HG03571 (cell line): ENCODE measurements at regions not wholly inside any gene's neighbourhood (a gene's known extent, or its start where the extent isn't known, plus 50 kb on each side); places are given as distances from the start of the nearest gene placed in this dataset.
A peak's percentile ranks its signal among the peaks of the same experiment; 100 is the strongest.

Experiments
- ATAC-seq: cut with Tn5 transposase; IDR thresholded peaks from one replicate; pipeline ENCODE4 v1.9.1; 2021; ENCODE audit not compliant: unreplicated experiment

DNA sequence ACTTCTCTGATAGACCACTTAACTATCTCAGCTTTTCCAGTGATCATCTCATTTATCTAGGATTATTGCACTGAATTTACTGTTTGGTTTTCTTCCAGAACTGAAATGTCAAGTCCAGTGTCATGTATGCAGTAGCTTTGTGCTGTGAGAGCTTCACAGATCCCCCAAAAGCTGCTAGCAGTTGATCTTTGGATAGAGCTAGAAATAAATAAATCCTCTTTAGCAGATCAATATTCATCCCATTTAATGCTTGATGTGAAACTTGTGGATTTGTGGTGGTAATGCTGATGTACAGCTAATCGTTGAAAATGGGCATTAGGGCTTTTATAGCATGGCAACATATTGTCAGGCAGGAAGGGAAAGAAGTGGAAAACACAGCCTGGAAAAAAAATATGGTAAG lies 509.6 kb upstream of the FAM241A start:
- no peak for ATAC-seq

DNA sequence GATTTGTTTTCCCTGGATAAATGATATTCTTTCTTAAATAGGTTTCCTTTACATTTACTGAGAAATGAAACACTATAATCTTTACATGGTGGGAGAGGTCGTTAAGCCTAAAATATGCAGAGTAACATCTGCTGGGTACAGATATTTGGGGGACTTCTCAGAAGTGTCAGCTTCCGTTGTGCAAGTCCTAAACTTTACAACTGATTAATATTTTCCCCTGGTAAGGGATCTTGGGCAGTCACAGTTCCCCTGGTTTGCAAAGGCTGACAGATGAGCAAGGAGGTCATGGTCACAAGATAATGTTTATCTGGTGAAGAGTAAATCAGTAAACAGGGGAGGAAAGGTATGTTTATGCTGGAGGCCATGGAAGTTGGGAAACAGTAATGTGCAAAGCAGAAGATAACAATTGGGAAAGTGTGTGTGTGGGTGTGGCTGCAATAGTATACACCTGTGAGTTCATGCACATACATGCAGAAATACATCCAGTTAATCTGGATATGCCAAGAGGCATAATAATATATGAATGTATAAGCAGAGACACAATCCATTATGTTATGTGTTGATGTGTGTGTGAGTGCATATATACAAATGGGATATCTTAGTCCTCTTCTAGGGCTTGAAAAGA lies 508.2 kb upstream of the FAM241A start:
- ATAC-seq = no peak

DNA sequence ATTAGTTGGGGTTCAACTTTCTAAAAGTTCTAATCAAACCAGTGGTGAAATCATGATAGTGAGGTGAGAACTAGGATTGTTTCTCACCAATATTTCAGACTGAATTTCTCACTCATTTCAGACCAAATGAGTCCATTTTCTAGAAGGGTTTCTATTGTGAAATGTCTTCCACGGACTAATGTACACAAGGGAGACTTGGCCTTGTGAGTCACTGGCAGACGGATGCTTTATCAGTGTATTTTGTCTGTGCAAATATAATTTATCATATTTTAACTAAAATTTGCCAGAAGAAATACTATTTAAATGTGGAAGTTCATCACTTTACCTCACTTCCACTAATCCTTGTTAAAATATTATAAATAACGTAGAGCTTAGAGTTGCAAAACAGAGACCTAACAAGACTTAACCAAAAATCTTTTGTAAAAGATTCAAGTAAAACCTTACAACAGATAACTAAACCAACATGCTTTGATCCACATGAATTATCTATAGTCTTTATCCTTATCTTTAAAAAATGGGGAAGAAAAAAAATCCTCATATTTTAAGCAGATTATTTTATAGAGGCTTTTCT lies 506.0 kb upstream of the FAM241A start:
- ATAC-seq = no peak

DNA sequence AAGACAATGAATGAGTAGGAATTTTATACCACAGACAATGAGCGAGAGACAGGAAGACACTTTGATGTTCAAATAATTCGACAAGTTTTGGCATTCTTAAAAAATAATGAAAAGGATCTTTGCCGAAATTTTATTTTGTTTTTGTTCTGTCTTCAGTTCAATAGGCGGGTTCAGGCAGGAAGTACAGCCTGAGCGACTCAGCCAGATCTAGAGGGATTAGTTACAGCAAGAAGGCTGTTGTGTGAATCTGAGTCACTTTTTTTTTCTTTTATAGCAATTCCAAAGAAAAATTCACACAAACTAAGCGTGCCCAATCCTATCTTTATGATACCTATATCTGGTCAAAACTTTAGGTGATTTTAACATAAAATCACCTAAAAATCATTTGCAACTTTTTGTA lies 505.4 kb upstream of the FAM241A start:
- no peak for ATAC-seq

DNA sequence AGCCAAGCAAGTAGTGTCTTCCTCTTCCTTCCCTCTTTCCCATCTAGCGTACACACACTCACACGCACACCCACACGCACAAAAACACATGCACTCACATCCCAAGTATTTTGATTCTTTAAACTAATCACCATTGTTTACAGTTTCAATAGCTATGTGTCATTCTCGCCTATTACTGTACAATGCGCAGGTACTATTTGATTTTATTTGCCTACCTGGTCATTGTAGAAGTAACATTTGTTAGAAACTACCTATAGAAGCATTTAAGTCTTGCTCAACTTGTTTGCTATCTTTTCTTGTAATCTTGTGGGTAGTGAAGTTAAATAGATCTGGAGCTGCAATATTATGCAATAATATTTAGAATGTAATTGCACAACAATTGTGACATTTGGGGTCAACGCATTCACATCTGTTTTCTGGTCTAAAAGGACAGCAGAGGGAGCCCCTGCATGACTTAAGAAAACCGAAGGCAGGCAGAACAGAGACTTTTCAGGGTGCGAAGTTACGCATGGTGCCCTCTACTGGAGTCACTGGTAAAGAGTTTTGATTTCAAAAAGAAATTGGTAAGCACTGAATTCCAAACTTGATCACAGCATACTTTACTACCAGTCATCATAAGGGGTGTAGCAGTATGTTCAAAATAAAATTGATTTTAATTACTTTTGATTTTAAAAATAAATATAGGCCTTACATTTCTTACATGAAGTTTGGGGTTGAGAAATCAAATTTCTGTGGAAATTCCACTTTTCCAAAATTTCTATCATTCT lies 503.3 kb upstream of the FAM241A start:
- ATAC-seq = peak; percentile 99

DNA sequence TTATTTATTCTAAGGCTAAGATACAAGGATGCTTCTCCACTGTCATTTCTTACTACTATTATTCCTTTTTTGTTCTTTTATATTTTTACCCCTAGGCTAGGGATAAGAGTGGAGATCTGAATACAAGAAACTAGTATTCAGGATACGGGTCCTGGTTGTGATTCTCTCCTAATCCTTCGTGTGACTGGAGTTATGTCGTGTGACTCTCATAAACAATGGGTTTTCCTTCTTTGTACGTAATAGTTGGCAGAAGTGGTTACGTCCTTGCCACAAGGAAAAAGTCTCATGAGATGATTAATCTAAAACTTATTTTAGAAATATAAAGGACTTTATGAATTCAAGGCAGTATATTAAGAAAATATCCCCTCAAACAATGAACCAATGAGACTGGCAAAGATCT lies 497.2 kb upstream of the FAM241A start:
- no peak for ATAC-seq

DNA sequence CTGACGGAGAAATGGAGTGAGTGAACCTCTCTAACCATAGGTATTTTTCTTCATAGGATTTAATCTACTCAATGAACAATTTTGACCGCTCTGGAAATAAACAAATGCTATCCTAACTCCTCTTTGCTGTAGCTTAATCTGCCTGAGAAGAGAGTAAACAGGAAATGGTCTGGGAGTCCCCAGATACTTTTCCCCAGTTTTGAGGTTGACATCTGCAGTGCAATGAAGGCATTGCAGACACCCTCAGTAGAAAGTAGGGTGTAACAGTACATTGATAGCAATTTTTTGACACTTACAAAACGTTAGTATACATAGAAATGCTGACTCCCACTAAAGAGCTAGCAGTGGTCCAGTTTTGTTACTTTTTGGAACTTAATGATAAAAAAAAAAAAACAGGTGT lies 495.9 kb upstream of the FAM241A start:
- ATAC-seq = no peak

DNA sequence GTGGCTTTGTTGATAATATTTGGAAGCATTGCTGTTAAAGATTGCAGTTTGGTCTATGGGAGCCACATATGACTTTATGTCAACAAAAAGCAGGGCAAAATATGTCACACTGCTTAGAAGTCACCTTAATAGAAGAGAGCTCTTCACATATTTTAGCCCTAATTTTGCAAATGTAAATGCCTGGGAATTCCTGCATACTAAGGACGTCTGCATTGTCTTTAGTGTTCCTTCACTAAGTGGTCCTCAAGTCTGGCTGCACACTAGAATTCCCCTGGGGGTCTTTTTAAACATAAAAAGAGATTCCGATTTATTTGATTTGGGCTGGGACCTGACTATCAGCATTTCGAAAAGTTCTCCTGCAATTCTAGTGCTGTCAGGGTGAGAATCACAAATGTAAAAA lies 495.1 kb upstream of the FAM241A start:
- no peak for ATAC-seq

DNA sequence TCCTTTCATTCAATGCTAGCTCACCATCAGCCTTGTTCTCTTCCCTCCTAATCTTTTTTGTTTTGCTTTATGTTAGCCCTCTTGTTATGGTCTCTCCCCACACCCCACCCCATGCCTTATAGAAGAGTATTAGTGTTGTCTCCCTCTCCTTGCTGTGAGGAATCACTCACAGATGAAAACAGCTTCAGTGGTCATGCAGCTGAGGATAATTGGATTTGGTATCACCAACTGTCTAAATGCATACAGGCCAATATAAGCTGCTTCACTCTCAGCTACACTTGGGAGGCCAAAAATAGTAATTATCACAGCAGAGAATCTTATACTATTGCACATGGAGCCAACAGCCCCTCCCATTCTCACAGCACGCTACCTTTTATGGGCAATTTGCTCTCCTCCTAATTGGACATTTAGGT lies 494.6 kb upstream of the FAM241A start:
- no peak for ATAC-seq

DNA sequence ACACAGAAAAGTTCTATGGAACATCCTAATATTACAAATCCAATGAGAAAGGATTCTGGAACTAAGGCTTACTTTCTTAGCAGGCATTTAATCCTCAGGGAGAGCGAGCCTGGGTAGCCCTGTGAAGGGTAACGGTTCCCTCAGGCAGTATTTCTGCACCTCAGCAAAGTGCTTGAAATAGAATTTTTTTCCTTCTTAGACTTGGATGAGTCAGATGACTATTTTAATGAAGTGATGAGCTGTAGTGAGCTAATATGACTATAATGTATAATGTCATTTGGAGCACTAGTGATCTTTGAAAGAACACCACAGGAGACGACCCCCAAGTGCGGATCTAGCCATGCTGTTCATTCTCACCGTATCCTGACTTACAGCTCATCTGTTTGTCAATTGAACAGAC lies 493.0 kb upstream of the FAM241A start:
- ATAC-seq = no peak

DNA sequence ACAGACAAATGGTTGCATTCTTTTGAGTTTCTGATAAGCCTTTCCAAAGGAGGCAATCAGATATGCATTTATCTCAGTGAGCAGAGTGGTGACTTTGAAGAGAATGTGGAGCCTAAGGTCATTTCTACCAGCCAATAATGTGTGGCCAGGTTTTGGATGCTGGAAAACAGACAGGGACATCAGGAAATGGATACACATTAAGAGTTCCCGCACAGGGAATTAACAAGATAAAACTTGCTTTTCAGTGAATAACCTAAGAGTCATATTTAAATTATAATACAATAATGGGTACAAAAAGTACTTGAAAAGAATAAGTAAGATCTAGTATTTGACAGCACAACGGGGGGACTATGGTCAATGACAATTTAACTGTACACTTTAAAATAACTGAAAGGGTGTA lies 492.3 kb upstream of the FAM241A start:
- no peak for ATAC-seq

DNA sequence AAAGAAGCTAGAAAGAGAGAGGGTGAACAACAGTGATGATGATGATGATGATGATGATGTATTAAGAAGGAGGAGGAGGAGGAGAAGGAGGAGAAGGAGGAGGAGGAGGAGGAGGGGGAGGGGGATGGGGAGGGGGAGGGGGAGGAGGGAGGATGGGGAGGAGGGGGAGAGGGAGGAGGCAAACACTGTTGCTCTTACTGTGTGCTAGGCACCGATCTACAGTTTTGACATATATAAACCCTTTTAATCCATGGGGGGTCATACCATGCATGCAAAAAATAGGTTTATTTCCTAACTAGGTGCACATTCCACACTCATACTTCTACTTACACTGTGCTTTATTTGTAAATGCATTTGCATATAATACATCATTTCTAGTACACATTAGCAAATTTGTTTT lies 482.8 kb upstream of the FAM241A start:
- no peak for ATAC-seq

DNA sequence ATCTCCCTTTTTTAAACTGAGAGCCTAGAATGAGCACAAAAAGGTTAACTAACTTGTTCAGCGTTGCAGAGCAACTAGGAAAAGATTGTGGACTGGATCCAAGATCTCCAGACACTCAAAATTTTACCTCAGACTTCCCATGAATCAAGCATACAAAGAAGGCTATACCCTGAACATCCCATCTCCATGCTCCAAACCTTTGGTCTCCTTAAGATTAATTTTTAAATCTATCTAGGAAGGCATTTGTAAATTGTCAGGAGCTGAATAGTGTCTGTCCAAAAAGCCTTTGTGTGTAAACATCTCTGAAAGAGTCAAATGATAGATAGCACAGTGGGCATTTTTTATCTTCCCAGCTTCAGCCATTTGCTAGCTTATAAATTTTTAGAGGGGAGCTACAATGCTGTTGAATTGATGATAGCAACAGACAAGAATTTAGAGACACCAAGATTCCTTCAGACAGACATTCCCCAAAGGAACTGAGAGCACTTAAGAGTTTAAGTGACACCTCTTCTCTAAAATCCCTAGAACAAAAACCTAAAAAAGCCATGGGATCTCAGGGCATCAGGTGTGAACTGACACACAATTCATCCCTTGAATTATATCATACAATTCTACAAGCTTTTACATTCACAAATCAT lies 480.8 kb upstream of the FAM241A start:
- no peak for ATAC-seq

DNA sequence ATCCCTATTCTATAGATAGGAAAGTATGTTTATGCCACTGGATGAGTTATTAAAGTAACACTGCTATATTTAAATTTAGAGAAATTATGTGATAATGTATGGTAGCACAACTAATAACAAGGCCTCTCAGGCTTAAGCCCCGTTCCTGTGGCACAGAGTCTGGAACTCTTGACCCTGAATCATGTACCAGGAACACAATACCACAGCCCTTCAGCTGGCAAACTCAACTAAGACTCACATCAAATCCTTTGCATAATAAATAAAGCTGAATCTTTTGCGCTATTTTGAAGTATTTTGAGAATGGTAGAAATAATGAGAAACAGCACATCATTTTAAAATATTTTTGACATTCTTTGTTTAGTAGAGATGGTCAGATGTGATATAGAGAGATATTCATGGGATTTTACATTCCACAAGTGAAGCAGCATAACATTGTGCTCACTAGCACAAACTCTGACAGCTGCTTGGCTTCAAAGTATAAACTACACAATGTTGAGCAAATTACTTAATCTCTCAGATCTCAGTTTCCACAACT lies 478.4 kb upstream of the FAM241A start:
- ATAC-seq = no peak

DNA sequence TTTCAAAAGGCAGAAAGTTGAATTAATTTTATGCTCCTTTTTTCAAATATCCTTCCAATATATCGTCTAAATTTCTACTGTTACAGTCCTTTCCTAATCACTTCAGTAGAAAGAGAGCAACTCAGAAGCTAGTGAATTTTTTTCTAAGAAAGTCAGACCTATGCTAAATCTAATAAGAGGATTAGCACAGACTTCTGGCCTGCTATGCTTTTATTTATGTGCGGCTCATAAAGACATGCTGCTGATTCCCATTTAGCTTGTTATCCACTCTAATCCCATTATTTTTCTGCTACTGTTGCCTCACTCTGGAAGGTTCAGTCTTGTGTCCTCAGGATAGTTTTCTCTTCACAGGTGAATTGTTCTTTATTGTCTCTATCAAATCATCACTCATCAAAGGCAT lies 473.5 kb upstream of the FAM241A start:
- no peak for ATAC-seq

DNA sequence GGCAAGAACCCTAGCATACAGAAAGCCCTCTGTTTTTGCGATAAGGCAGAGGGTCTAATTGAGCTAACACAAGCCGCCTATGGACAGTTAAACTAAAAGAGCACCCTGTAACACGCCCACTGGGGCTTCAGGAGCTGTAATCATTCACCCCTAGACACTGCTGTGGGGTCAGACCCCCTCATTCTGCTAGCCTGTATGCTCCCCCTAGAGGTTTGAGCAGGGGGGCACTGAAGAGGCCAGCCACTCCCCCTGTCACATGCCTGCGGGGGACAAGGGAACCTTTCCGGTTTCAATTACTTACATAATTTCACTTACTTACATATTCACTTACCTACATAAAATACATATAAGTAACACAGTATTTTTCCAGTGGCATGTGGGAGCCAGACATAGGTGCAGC lies 469.5 kb upstream of the FAM241A start:
- no peak for ATAC-seq

DNA sequence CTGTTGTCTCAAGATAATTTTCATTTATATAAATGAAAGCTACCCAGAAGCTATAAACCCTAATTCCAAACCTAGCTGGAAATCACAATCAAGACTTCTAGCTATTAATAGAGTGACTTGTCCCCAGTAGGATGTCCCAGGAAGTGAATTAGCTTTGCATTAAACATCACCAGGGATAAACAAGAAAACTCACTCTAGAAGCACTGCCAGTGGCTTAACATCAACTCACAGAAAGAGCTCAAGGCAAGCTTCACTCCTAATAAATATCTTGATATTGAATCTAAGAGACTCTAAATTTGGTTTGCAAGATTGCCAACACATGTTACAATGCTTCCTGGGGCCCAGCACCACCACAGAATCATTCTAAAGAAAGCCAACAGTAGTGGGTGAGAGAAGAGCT lies 468.7 kb upstream of the FAM241A start:
- no peak for ATAC-seq

DNA sequence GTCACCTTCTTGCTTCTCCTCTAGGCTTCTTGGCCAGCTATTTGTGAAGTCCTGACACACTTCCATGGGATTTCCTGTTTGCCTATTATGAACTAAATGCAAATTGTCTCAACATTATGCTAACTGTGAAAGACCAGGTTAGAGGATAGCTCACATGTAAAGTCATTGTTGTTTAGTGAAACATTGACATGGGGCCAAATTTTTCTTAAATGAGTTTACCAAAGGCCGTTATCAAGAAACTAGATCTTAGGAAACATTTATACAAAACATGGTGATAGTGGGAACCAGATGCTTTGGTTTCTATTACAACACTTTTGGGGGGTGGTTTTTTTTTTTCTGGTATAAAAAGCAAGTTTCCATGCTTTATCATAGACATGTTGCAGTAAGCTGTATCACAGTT lies 466.8 kb upstream of the FAM241A start:
- no peak for ATAC-seq

DNA sequence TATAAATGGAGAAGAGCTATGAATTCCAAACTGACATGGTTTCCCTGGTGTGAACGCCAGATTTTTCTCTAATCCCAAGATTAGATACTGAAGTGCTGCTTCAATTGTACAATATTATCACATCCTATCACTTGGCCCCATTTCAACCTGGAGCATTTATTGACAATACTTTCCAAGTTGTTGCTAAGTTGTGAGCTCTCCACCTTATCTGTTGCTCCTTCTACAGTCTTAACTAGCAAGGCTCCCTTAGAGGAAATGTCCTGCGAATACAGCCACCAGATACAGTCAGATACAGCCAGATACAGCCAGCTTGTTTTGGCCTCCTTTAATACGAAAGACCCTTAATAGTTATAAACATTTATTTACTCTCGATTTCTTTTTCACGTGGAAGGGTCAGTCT lies 466.3 kb upstream of the FAM241A start:
- ATAC-seq = no peak

DNA sequence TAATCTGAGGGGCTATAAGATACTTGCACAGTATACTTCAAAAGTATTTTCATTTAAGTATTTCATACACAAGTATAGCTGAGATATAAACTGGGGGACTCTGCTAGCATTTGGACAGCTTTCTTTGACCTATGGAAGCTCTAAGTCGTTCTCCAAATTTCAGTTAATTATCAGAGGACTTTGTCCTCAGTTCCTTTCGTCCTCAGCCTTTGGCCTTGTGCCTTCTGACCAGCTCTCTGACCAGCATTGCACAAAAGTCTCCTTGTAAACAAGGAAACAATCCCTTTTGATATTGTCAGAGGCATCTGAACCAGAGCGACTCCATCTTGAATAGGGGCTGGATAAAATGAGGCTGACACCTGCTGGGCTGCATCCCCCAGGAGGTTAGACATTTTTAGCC lies 464.0 kb upstream of the FAM241A start:
- no peak for ATAC-seq

DNA sequence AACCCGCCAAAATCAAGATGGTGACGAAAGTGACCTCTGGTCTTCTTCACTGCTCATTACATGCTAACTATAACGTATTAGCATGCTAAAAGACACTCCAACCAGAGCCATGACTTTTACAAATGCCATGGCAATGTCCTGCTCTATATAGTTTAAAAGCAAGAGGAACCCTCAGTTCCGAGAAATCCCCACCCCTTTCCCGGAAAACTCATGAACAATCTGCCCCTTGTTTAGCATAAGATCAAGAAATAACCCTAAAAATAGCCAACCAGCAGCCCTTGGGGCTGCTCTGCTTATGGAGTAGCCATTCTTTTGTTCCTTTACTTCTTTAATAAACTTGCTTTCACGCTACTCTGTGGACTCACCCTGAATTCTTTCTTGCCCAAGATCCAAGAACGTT lies 463.5 kb upstream of the FAM241A start:
- no peak for ATAC-seq

DNA sequence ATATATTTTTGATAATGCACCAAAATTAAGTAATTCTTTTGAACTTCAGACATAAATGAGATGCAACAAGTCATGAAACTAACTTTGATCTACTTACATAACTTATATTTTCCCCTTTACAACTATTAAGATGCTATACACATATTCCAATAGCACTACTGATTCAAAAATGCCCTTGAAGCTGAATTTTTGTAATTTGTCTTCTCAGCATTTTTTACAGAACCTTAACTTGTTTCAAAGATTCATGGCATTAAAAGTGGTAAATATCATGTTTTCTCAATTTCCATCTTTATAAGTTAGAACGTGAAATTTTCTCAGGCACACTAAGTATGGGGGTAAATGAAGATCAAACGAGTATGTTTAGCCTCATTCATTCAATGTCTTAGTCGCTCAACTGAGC lies 460.0 kb upstream of the FAM241A start:
- no peak for ATAC-seq
